GF-D8 (cell line): ENCODE measurements at regions not wholly inside any gene's neighbourhood (a gene's known extent, or its start where the extent isn't known, plus 50 kb on each side); places are given as distances from the start of the nearest gene placed in this dataset.
"Not testable (repeated sequence)": the region's sequence is repeated elsewhere in the genome, so short reads cannot be mapped to it uniquely, and the experiment has no call there.

ENCODE experiments used
- DNase-seq: peaks from one replicate; lab custom pipeline; 2025; lab: John Stamatoyannopoulos, UW

- DNase-seq, result no peak
Measured at GRCh38 chr1:101370488-101370887, 133.7 kb downstream of the S1PR1 start.

GRCh38 chr1:101371259-101371658 is 134.4 kb downstream of the S1PR1 start:
- DNase-seq, result no peak

DNA sequence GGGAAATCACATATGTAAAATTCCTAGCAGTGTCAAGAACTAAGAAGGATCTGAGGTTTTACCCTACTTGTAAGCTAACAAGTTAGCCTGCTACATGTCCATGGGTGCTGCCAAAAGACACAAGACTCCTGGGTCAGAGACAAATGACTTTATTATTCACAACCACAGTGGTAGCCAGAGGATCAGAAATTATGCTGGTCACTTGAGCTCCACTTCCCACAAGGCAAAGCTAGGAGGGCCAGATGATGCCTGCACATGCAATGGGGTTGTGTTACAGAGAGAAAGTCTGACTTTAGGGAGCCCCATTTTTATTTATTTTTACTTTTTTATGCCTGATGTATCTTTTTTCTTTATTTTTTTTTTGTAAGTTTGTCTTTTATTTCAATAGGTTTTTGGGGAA is 136.8 kb downstream of the S1PR1 start:
- no peak for DNase-seq

DNA sequence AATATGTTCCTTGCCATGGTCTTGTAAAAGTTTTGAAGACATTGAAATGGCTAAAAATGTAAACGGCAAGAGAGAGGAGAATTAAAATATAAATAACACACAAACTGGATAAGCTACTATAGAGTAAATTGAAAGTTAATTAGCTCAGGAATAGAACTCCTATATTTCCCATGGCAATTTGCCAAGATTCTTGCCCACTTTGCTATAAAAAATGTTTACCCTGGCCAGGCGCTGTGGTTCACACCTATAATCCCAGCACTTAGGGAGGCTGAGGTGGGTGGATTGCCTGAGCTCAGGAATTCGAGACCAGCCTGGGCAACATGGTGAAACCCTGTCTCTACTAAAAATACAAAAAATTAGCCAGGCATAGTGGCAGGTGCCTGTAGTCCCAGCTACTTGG is 138.6 kb downstream of the S1PR1 start:
- not testable (repeated sequence) for DNase-seq

DNA sequence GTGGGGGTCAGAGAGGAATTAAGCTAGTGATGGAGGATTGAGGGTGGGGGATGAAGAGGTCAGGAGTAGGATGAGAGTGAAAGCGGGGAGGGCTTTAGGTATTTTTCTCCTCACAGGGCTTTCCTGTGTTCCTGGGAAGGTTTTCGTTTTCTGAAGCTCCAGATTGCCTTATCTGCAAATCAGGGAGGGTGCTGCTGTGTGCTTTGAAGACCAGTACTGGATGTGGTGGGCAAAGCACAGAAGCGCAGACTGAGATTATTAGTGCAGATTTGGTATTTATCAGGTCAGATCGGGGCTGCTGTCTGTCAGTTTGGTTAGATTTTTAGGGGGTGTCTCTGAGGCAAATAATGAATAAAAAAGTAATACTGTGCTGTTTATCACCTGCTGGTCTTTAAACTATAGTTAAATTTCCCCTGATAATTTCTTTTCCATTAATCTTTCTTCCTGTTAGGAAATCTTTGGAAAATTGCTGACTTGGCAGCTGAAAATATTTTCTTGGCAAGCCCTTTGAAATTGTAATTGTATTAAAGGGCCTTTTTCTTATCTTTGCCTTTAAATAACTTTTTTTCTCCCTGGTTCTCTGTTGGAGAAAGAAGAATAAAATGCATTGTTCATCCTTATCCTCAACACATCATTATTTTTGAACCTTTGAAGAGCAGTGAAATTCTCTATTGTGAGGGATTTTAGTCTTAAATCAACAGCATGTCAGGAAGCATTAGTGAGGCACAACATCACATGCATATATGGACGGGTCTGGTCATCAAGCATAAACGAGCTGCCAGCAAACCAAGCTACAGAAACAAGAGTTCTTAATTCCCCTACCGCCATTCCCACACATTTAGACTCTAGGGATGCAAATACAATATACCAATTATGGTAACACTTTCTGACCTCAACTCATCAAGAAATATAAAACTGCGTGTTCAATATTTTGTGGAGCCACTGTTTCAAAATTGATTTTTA is 139.6 kb downstream of the S1PR1 start:
- DNase-seq, result no peak

DNA sequence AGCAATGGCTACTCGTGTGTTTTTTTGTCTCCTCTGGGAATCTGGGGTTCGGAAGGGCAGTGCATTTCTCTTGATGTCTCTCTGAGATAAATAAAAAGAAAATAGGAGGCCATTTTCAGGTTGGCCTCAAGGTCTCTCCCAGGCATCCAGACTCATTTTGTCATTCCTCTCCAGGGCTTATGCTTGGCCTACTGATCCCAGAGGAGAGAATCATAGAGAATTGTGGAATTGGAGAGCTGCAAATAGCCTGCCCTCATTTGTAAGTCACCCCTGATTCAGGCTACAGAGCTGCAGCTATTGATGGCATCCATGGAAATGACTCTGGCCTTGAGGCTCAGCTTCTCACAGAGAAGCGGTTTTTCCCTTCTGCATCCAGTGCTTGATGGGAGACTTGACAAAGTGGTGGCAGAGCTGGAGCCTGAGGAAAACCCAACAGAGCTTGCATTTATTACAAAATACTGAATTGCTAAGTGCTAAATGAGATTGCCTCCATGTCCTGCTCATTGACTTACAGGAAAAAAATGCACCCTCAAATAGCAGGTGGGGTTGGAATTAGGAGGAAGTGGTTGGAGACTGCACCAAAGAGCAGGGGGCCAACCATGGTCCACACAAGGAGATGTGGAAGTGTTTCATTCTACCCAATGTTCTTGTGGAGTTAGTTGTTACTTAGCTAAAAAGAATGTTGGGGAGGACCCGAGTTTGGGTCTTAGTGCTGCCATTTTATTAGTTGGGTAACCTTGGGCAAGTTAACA is 140.4 kb downstream of the S1PR1 start:
- DNase-seq, result no peak

DNA sequence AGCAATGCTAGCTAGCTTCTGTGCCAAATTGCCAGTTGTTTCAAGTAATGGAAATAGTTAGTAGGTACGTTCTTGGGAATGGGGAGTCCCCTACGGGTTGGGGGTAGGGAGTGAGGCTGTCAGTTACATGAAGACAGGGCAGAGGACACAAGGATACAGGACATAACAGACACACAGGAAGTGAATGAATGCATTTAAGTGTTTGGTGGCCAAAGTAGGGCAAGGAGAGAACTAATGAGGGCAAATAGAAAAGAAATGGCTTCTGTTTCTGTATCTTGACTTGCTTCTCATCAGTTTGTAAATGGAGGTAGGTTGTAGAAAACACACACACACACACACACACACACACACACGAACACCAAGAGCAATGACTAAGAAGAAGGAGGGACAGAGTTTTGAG is 142.2 kb downstream of the S1PR1 start:
- no peak for DNase-seq

DNA sequence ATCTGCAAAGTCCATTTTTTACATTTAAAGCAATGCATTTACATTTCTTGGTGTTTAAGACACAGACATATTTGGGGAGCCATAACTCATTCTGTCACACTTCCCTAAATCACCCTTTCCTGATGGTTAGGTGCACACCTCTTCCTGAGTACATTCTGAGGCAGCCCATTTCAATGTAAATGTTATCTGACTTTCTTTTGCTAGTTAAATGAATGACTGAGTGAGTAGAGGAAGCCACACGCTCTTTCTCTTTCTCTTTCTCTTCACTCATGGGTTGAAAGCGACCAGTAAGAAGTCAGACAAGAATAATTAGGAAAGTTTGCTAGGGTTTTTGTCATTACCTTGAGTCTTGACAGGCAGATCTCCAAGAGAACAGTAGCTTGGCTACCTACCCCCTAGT is 143.1 kb downstream of the S1PR1 start:
- no peak for DNase-seq

GRCh38 chr1:101382135-101382534 is 145.3 kb downstream of the S1PR1 start:
- DNase-seq, result no peak

GRCh38 chr1:101388904-101389546 is 152.2 kb downstream of the S1PR1 start:
- no peak for DNase-seq

- DNase-seq, result no peak
Measured at GRCh38 chr1:101389547-101389929, 152.7 kb downstream of the S1PR1 start.

- DNase-seq, result no peak
Measured at GRCh38 chr1:101392552-101392951, 155.7 kb downstream of the S1PR1 start.

DNA sequence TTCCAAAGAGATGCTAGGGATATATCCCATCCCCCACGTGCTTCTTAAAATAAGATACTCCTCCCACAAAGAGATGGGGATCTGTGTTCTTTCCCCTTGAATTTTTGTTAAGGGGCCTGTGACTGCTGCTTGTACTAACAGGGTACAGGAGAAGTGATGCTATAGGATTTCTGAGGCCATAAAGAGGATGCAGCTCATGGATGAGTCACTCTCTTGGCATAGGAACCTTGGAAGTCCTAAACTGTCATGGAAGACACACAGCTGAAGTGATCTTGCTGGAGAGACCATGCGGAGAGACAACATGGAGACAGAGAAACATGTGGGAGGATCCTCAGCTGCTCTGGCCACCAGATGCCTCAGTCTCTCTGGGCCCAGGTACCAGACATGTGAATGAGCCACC is 157.2 kb downstream of the S1PR1 start:
- no peak for DNase-seq

GRCh38 chr1:101399222-101399621 is 162.4 kb downstream of the S1PR1 start:
- no peak for DNase-seq

DNA sequence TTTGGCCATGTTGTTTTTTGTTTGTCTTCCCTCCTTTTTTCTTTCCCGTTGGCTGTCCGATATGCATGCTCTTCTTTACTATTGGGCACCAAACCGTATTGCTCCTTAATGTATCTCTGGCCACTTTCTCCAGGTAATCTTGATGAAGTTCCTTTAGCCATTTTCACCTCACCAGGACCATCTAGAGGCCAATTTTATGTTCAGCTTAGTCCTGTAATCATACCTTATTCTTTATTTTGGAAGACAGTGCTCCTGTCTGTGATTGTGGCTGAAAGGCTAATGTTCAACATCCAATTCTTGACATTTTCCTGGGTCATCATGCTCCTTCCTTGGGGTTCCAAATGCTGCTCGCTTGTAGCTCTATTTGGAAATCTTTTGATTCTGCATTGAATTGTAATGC is 169.5 kb downstream of the S1PR1 start:
- no peak for DNase-seq

DNA sequence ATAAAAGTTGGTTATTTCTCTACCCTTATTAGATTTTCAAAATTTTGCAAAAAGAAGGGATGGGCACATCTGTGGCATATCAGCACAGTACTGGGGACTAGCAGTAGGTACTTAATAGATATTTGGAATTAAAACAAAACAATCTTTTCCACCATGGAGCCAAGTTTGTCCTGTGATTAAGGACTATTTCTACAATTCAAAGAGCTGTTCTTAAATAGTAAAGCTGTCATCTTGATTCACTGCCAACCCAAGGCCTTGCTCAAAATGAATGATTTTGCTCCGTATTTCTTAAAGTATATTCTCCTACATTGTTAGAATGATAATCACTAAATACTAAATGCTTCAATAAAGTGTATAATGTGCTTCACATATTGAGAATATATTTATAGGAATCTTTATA is 169.9 kb downstream of the S1PR1 start:
- no peak for DNase-seq

- DNase-seq, result no peak
Measured at GRCh38 chr1:101407505-101408211, 170.8 kb downstream of the S1PR1 start.

GRCh38 chr1:101408212-101409042 is 171.6 kb downstream of the S1PR1 start:
- DNase-seq, result no peak

GRCh38 chr1:101409102-101409501 is 172.3 kb downstream of the S1PR1 start:
- no peak for DNase-seq

GRCh38 chr1:101410048-101410878 is 173.4 kb downstream of the S1PR1 start:
- DNase-seq, result no peak
